Naive thymus-derived CD8-positive, alpha-beta T cell (primary cell): ENCODE measurements at regions not wholly inside any gene's neighbourhood (a gene's known extent, or its start where the extent isn't known, plus 50 kb on each side); places are given as distances from the start of the nearest gene placed in this dataset.

Source experiments
- ATAC-seq, 2 donors: fragments of 150-1000 bp; cut with Tn5 transposase in 1 of 2; sonication (Bioruptor Pico), chemical (Tn5 transposase) in 1 of 2; 1 replicate in 1 of 2; 2 replicates in 1 of 2; pipeline ENCODE4 v1.10.0; 2021; ENCODE audit warnings: mild to moderate bottlenecking in 2 of 2, moderate library complexity in 2 of 2
- POLR2A ChIA-PET: fragments of 350-600 bp; sonication (Branson Sonifier 250); formaldehyde crosslinking; loops from one replicate; lab custom pipeline; 2021; ENCODE audit warnings: antibody characterized with exemption; lab: Charles Lee
- DNase-seq, 10 donors: peaks; one replicate each; pipeline versions ENCODE4 v3.0.0 to v3.0.0-alpha.2; 2020 to 2022
- H3K27ac Mint-ChIP-seq, 10 donors: one replicate each; pipeline ENCODE4 v1.8.0; 2020 to 2022; ENCODE audit warnings: mild to moderate bottlenecking in 10 of 10, mixed read lengths in 10 of 10, moderate library complexity in 4 of 10, inconsistent platforms in 1 of 10
- H3K27me3 Mint-ChIP-seq, 5 donors: one replicate each; pipeline ENCODE4 v1.8.0; 2021 to 2022; ENCODE audit warnings: mixed read lengths in 5 of 5
- H3K36me3 Mint-ChIP-seq, 3 donors: one replicate each; pipeline ENCODE4 v1.8.0; 2020 to 2022; ENCODE audit warnings: mixed read lengths in 3 of 3, mild to moderate bottlenecking in 2 of 3, inconsistent platforms in 1 of 3
- H3K4me1 Mint-ChIP-seq, 4 donors: one replicate each; pipeline ENCODE4 v1.8.0; 2021 to 2022; ENCODE audit warnings: mixed read lengths in 4 of 4
- H3K4me3 Mint-ChIP-seq, 10 donors: one replicate each; pipeline ENCODE4 v1.8.0; 2020 to 2022; ENCODE audit warnings: mild to moderate bottlenecking in 10 of 10, mixed read lengths in 10 of 10, moderate library complexity in 6 of 10, inconsistent platforms in 1 of 10
- H3K9me3 Mint-ChIP-seq, 9 donors: one replicate each; pipeline ENCODE4 v1.8.0; 2020 to 2022; ENCODE audit warnings: mixed read lengths in 9 of 9, mild to moderate bottlenecking in 3 of 9, inconsistent platforms in 1 of 9, moderate library complexity in 1 of 9

DNA sequence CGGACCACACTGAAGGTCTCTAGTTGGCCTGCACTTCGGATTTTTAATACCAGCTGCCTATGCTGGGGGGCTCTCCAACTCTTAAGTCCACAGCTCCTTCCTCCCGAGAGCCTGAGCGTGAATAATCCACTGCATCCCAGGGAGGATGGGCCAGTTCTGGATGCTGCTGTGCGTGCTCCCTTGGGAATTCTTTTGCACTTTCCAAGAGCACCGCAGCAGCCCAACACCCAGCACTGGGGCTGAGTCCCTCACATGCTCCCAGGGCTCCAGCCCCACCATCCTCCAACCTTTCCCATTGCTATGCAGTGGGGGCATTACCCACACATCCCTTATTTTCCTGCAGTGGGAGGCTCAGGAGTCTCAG lies 136.4 kb upstream of the IQSEC1 start:
- Mint-ChIP-seq H3K4me3 (no peak overlapping the region), H3K4me1 (peaks cover 0 to 7% (median under 1%) of the 10 kb centered on the region in 4 donors), H3K36me3 (peaks cover 0 to 2% (median 0%) of the 10 kb centered on the region in 3 donors), H3K27me3 (peaks cover 17 to 42% (median 38%) of the 10 kb centered on the region in 5 donors), H3K9me3 (peaks cover 0 to 1% (median 0%) of the 10 kb centered on the region in 9 donors), H3K27ac (no peak overlapping the region)
- POLR2A ChIA-PET: no interaction called here
- ATAC-seq (no peak), DNase-seq (no peak)

DNA sequence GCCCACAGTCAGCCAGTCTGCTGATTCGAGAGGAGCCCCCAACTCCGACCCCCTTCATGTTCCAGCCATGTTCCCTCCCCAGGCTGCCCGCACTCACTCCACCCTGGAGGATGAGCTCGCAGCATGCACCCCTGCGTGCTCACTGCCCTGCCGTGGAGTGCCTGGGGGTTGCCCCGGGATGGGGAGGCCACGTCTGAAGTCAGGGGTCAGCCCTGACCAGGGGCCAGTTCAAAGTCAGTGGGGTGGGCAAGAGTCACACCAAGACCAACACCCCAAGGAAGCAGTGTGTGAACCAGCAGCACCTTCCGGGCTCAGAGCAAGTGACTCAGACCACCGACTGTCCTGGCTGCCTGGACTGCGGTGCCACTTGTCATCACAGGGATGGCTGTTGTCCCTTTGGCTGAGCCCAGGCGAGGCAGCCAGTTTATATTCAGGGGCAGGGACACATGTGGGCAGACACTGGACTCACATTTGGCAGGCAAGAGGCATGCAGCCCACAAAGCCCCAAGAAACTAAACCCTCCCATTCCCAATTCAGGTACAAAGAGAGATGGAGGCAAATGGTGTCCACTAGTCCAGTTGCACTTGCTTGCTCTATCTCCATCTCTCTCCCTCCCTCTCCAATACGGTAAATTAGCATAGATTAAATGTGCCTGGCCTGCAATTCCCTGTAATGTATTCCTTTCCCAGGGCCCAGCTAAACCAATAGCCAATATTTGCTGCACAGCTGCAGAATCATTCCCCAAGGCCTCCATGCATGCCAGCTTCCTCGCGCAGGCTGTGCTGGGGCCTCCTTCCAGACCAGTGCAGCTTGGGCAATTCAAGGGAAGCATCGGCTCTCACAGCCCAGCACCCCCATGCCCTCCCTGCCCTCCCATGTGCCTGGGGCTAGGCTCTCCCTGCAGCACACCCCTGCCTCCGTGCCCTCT lies 135.7 kb upstream of the IQSEC1 start:
- peaks cover 0 to 13% (median 5%) of the 10 kb centered on the region in 4 donors for H3K4me1 Mint-ChIP-seq
- H3K36me3 Mint-ChIP-seq: peaks cover 0 to 2% (median 0%) of the 10 kb centered on the region in 3 donors
- POLR2A ChIA-PET: no interaction called here
- ATAC-seq (no peak), DNase-seq (no peak)
- no peak overlapping the region for H3K4me3 Mint-ChIP-seq
- H3K27me3 Mint-ChIP-seq: peaks cover 17 to 48% (median 44%) of the 10 kb centered on the region in 5 donors
- H3K9me3 Mint-ChIP-seq: peaks cover 0 to 1% (median 0%) of the 10 kb centered on the region in 9 donors
- no peak overlapping the region for H3K27ac Mint-ChIP-seq

DNA sequence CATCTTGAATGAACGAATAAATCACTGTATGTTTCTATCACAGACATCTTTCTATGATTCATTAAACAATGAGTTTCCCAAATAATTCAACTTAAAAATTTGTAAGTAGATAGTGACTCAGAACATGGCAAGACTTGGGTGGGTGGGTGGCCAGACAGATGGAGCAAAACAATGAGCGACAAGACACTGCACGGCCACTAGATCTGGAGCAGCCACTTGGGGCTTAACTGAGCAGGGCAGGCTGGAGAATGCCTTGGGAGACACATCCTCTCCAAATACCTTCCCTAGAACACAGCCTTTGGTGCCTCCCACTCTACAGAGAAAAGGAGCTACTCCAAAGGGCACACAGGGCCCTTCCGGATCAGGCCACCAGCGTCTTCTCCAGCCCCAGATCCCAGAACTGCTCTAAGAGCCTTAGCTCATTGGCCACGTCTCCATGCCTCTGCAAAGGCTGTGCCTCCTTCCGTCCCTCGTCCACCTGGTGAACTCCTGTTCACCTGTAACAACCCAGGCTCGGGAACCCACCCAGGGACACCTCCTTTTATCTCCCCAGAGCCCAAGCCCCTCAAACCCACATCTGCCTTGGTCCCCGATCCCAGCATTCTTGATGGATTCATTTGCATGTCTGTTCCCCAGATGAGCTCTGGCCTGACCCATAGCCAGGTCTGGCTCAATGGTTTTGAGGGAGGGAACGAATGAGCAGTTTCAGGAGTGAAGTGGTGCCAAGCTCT lies 134.9 kb upstream of the IQSEC1 start:
- ATAC-seq: no peak
- Mint-ChIP-seq H3K27me3 (peaks cover 19 to 55% (median 52%) of the 10 kb centered on the region in 5 donors), H3K4me1 (peaks cover 0 to 15% (median 5%) of the 10 kb centered on the region in 4 donors)

DNA sequence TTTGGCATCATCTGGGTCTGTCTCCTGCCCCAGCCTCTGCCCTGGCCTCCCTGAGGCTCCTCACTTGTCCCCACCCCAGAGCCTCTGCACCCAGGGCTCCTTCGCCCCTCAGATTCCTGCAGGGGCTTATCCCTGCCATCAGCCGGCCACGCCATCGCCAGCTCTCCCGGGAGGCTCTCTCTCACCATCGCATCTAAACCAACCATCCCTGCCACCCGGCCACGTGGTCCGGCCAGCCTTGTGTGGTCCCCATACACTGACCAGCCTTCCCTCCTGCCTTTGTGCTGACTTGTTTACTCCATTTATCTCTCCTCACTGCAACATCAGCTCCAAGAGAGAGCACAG lies 134.3 kb upstream of the IQSEC1 start:
- no peak overlapping the region for H3K4me3 Mint-ChIP-seq
- peaks cover 19 to 60% (median 58%) of the 10 kb centered on the region in 5 donors for H3K27me3 Mint-ChIP-seq
- POLR2A ChIA-PET: no interaction called here
- H3K27ac Mint-ChIP-seq: peak overlapping the region in 1 of 10 donors; percentile 30
- DNase-seq (no peak), ATAC-seq (no peak)
- peaks cover 0 to 2% (median 0%) of the 10 kb centered on the region in 3 donors for H3K36me3 Mint-ChIP-seq
- H3K9me3 Mint-ChIP-seq: peaks cover 0 to 1% (median 0%) of the 10 kb centered on the region in 9 donors
- peaks cover 0 to 15% (median 5%) of the 10 kb centered on the region in 4 donors for H3K4me1 Mint-ChIP-seq

More for the DNA sequence above, 134.9 kb upstream of the IQSEC1 start:
- Mint-ChIP-seq H3K9me3 (peaks cover 0 to 1% (median 0%) of the 10 kb centered on the region in 9 donors), H3K4me3 (no peak overlapping the region), H3K27ac (no peak overlapping the region), H3K36me3 (peaks cover 0 to 2% (median 0%) of the 10 kb centered on the region in 3 donors)
- no peak for DNase-seq
- POLR2A ChIA-PET: no interaction called here

DNA sequence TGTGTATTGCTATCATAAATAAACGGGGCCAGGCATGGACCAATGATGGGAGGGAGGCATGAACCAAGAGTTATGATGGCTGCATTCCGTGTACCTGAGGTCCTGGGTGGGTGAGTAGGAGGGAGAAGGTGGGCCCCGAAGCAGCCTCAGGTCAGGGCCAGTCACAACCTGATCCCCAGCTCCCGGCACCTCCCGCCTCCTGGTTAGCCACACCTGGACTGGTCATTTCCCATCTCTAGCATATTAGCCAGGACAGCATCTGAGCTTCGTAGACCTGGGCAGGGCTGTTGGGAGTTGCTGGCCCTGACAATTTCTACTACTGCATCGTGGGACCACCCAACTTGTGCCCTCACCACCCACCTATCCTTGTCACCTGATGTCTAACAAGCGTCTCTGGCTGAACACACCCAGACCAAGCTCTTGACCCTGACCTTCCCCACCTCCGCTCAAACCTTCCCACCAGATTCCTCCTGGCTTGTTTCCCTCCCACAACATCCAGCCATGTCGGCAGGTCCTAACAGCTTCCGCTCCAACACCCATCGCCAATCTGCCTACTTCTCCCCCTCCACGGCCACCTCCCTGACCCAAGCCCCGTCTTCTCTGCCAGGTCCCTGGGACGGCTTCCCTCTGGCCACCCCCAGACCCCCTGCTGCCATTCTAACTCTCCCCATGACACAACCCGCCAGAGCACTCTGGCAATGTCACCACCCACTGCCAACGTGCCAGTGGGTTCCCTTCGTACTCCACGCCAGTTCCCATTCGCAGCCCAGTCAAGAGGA lies 133.8 kb upstream of the IQSEC1 start:
- DNase-seq (no peak), ATAC-seq (no peak)
- H3K4me3 Mint-ChIP-seq: no peak overlapping the region
- H3K27ac Mint-ChIP-seq: peak overlapping the region in 2 of 10 donors; percentile 63 to 89
- POLR2A ChIA-PET: no interaction called here
- H3K36me3 Mint-ChIP-seq: peaks cover 0 to 2% (median 0%) of the 10 kb centered on the region in 3 donors
- peaks cover 23 to 65% (median 62%) of the 10 kb centered on the region in 5 donors for H3K27me3 Mint-ChIP-seq
- H3K4me1 Mint-ChIP-seq: peaks cover 0 to 15% (median 5%) of the 10 kb centered on the region in 4 donors
- peaks cover 0 to 1% (median 0%) of the 10 kb centered on the region in 9 donors for H3K9me3 Mint-ChIP-seq

DNA sequence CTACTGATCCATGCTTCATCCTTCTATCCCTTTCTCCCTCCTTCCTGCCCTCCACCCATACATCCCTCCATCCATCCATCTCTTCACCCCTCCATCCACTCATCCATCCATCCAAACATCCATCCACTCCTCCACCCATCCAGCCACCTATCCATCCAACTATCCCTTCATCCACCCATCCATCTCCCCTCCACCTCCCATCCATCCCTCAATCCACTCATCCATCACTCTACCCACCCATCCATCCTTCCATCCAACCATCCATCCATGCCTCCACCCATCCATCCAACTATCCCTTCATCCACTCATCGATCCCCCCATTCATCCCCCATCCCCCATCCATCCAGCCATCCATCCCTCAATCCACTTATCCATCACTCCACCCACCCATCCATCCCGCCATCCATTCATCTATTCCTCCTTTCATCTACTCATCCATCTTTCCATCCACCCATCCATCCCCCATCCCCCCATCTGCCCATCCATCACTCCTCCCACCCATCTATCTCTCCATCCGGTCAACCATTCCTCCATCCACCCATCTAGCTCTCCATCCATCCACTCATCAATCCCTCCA lies 132.4 kb upstream of the IQSEC1 start:
- ATAC-seq: no peak
- peaks cover 0 to 2% (median 0%) of the 10 kb centered on the region in 3 donors for H3K36me3 Mint-ChIP-seq
- no peak overlapping the region for H3K27ac Mint-ChIP-seq
- peaks cover 0 to 1% (median 0%) of the 10 kb centered on the region in 9 donors for H3K9me3 Mint-ChIP-seq
- no peak overlapping the region for H3K4me3 Mint-ChIP-seq
- peaks cover 0 to 15% (median 5%) of the 10 kb centered on the region in 4 donors for H3K4me1 Mint-ChIP-seq
- peaks cover 23 to 66% (median 62%) of the 10 kb centered on the region in 5 donors for H3K27me3 Mint-ChIP-seq
- DNase-seq: no peak
- POLR2A ChIA-PET: no interaction called here

DNA sequence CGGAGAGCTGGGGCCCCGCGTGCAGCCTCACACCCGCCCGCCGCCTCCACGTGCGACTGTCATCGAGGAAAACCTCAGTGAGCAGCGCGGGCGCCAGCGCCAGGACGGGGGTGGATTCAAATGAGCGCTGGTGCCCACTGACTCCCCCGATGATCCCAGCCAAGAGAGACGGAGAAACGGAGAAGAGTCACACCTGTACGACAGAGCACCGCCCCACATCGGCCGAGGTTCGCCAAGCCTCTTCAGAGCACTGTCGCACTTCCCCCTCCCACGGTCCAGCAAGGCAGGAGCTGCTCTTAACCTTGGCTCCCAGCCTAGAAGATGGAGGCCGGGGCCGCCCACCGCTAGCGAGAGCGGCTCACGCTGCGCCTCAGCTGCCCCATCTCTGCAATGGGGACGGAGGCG lies 130.9 kb upstream of the IQSEC1 start:
- Mint-ChIP-seq H3K27ac (no peak overlapping the region), H3K9me3 (peaks cover 0 to 1% (median 0%) of the 10 kb centered on the region in 9 donors), H3K4me3 (peak overlapping the region in 6 of 10 donors; percentile 40 to 65 (median 53)), H3K27me3 (peaks cover 28 to 80% (median 65%) of the 10 kb centered on the region in 5 donors), H3K36me3 (no peaks in the 10 kb centered on the region), H3K4me1 (peaks cover 0 to 15% (median 6%) of the 10 kb centered on the region in 4 donors)
- ATAC-seq (peak in 1 of 2 donors; percentile 30), DNase-seq (no peak)
- POLR2A ChIA-PET: no interaction called here

DNA sequence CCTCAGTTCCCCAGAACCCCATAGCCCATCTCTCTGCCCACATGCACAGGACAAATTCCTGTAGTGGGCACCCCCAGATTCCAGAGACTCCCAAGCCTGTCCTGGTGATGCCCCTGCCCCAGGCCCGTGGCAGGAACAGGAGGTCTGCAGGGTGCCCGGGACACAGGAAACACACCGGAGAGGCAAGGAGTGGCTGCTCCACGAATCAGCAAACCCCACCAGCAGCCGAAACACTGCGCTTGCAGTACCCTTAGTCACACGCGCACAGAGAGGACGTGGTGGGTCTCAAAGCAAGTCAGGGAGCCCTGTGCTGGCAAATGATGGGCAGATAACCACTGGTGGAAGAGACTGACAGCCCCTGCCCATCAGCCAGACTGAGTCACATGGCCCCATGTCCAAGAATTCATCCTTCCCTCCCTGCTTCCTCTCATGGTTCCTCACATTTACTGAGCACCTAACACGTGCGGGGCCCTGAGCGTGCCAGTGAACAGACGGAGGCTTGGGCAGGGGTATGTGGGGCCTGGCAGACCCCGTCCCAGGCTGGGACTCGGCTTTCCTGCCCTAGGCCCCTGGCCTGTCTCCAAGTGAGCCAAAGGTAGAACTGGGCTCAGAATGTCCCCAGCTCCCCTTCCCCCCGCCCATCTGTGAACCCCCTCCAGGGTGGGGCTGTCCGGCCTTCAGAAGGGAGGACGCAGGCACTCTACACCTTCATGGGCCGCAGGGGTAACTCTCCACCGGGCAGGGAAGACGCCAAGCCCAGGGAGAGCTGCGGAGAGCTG lies 130.4 kb upstream of the IQSEC1 start:
- Mint-ChIP-seq H3K4me1 (peaks cover 0 to 15% (median 6%) of the 10 kb centered on the region in 4 donors), H3K9me3 (peaks cover 0 to 1% (median 0%) of the 10 kb centered on the region in 9 donors), H3K4me3 (peak overlapping the region in 4 of 10 donors; percentile 40 to 65 (median 56)), H3K27me3 (peaks cover 28 to 78% (median 64%) of the 10 kb centered on the region in 5 donors), H3K36me3 (no peaks in the 10 kb centered on the region), H3K27ac (no peak overlapping the region)
- ATAC-seq (no peak), DNase-seq (no peak)
- POLR2A ChIA-PET: no interaction called here

DNA sequence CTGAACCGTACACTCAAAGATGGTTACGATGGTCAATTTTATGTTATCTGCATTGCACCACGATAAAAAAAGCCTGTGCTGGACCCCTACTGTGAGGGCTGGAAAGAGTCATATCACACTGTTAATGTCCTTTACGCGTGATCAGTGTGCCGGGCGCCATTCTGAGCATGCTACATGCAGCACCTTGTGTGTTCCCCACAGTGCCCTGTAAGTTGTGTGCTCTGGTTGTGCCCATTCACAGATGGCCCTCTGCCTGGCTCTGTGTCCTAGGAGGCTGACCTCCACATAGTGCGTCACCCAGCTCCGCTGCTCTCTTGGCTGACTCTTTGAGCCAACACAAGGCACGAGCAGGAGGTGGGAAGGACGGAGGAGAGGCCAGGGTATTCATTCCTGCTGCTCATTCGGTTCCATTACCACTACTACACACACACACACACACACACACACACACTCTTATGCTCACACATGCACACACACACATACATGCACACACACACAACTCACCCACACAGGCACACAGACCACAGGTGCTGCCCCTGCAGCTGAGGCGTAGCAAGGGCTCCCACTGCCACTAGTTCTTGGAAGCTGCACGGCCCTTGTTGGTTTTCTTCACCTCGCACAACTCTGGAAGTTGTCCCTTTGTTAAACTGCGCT lies 129.6 kb upstream of the IQSEC1 start:
- Mint-ChIP-seq H3K27me3 (peaks cover 27 to 70% (median 58%) of the 10 kb centered on the region in 5 donors), H3K4me3 (no peak overlapping the region), H3K36me3 (no peaks in the 10 kb centered on the region), H3K9me3 (peaks cover 0 to 1% (median 0%) of the 10 kb centered on the region in 9 donors), H3K27ac (no peak overlapping the region), H3K4me1 (peaks cover 0 to 15% (median 6%) of the 10 kb centered on the region in 4 donors)
- ATAC-seq (no peak), DNase-seq (no peak)
- POLR2A ChIA-PET: no interaction called here

DNA sequence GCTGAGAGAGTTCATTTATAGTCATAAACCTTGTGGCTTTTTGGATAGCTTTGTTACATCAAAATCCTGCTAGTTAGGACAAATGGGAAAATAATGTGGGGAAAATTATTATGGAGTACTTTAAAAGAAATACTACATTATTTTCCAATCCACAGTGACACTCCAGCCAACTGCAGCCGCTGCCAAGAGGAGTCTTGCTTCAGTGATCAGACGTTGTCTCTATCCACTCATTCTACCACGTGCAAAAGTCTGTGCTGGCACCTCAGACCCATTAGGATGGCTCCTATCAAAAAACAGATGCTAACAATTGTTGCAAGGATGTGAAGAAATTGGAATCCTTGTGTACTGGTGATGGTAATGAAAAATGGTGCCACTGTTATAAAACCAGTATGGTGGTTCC lies 128.6 kb upstream of the IQSEC1 start:
- Mint-ChIP-seq H3K27me3 (peaks cover 24 to 60% (median 48%) of the 10 kb centered on the region in 5 donors), H3K9me3 (peaks cover 0 to 1% (median 0%) of the 10 kb centered on the region in 9 donors), H3K4me3 (no peak overlapping the region), H3K4me1 (peaks cover 0 to 15% (median 7%) of the 10 kb centered on the region in 4 donors), H3K36me3 (no peaks in the 10 kb centered on the region), H3K27ac (no peak overlapping the region)
- POLR2A ChIA-PET: no interaction called here
- ATAC-seq (no peak), DNase-seq (no peak)

DNA sequence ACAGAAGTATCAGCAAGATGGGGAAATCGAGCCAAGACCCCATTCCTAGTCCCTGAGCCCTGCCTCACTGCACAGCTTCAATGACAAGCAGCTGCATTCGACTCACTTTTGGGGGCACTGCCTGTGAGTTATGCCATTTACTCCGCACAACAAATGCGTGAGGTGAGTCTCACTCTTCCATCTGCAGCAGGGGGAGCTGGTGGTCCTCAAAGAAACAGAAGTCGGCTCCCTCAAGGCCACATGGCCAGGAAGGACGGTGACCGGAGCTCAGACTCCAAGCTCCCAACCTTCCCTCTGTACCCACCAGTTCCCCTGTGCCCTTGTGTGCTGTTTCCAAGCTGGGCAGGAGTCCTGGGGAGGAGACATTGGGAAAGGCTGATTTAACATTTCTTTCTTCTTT lies 127.7 kb upstream of the IQSEC1 start:
- no peaks in the 10 kb centered on the region for H3K36me3 Mint-ChIP-seq
- peaks cover 7 to 23% (median 13%) of the 10 kb centered on the region in 4 donors for H3K4me1 Mint-ChIP-seq
- peaks cover 18 to 51% (median 41%) of the 10 kb centered on the region in 5 donors for H3K27me3 Mint-ChIP-seq
- no peaks in the 10 kb centered on the region for H3K9me3 Mint-ChIP-seq
- POLR2A ChIA-PET: no interaction called here
- ATAC-seq (no peak), DNase-seq (no peak)
- H3K4me3 Mint-ChIP-seq: no peak overlapping the region
- H3K27ac Mint-ChIP-seq: no peak overlapping the region
